ENCODE measurements at regions not wholly inside any gene's neighbourhood (a gene's known extent, or its start where the extent isn't known, plus 50 kb on each side); places are given as distances from the start of the nearest gene placed in this dataset.

DNA sequence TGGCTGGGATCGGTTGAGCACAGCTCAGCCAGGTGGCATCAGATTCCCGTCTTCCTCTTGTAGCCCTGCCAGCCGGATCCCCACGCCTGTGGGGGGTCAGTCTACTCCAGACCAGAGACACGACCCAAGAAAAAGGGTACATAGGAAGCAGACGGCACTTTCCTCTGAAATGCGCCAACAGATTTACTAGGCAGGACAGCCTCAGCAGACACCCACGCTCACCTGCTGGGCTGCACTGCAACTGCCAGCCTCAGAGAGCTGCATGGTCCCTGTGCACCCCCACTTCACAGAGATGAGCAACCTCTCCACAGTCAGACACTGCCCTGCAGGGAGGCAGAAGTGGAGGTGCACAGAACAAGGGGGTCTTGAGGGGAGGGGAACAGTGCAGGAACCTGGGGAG, 75.7 kb upstream of the OTOS start:
- Histone ChIP-seq H3F3A (ENCODE audit: insufficient read depth, low read length) (no peaks in the 10 kb centered on the region), H4K20me1 (ENCODE audit: insufficient read depth, low read length) (no peaks in the 10 kb centered on the region), H3K9me3 (replicated peaks; ENCODE audit: insufficient read depth, low read length) (no peaks in the 10 kb centered on the region), H3K9me2 (replicated peaks; ENCODE audit: insufficient read depth, low read length) (no peaks in the 10 kb centered on the region), H3K4me1 (ENCODE audit: low read length) (no peaks in the 10 kb centered on the region), H3K79me2 (ENCODE audit: low read length) (no peaks in the 10 kb centered on the region), H3K27ac (ENCODE audit: low read length) (no peak overlapping the region), H3K27me3 (replicated peaks; ENCODE audit: insufficient read depth, low read length) (peaks cover 46% of the 10 kb centered on the region), H3K4me3 (ENCODE audit: low read length) (no peak overlapping the region), H3K4me2 (ENCODE audit: low read depth, low read length) (no peak overlapping the region), H2AFZ (ENCODE audit: low read length) (no peak overlapping the region), H3K36me3 (replicated peaks; ENCODE audit: insufficient read depth, low read length) (no peaks in the 10 kb centered on the region), H3K9ac (ENCODE audit: low read length) (no peak overlapping the region)
- no peak for DNase-seq
- TF ChIP-seq EZH2 (optimal IDR thresholded peaks at IDR 0.05; ENCODE audit: low read depth, low read length): no peak
- no peak for TF ChIP-seq EZH2phosphoT487 (IDR thresholded peaks at IDR 0.05; ENCODE audit: low read length)
- TF ChIP-seq, protein P1, sequence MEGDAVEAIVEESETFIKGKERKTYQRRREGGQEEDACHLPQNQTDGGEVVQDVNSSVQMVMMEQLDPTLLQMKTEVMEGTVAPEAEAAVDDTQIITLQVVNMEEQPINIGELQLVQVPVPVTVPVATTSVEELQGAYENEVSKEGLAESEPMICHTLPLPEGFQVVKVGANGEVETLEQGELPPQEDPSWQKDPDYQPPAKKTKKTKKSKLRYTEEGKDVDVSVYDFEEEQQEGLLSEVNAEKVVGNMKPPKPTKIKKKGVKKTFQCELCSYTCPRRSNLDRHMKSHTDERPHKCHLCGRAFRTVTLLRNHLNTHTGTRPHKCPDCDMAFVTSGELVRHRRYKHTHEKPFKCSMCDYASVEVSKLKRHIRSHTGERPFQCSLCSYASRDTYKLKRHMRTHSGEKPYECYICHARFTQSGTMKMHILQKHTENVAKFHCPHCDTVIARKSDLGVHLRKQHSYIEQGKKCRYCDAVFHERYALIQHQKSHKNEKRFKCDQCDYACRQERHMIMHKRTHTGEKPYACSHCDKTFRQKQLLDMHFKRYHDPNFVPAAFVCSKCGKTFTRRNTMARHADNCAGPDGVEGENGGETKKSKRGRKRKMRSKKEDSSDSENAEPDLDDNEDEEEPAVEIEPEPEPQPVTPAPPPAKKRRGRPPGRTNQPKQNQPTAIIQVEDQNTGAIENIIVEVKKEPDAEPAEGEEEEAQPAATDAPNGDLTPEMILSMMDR (IDR thresholded peaks at IDR 0.05; ENCODE audit: low read length): no peak

- no peak for DNase-seq
- Histone ChIP-seq H3K4me2 (ENCODE audit: low read depth, low read length) (no peak overlapping the region), H3K9ac (ENCODE audit: low read length) (no peak overlapping the region), H3K36me3 (replicated peaks; ENCODE audit: insufficient read depth, low read length) (no peaks in the 10 kb centered on the region), H3K27me3 (replicated peaks; ENCODE audit: insufficient read depth, low read length) (peaks cover 57% of the 10 kb centered on the region), H3K9me2 (replicated peaks; ENCODE audit: insufficient read depth, low read length) (no peaks in the 10 kb centered on the region), H3K9me3 (replicated peaks; ENCODE audit: insufficient read depth, low read length) (no peaks in the 10 kb centered on the region), H3K79me2 (ENCODE audit: low read length) (no peaks in the 10 kb centered on the region), H4K20me1 (ENCODE audit: insufficient read depth, low read length) (no peaks in the 10 kb centered on the region), H3F3A (ENCODE audit: insufficient read depth, low read length) (no peaks in the 10 kb centered on the region), H3K4me3 (ENCODE audit: low read length) (no peak overlapping the region), H3K27ac (ENCODE audit: low read length) (no peak overlapping the region), H3K4me1 (ENCODE audit: low read length) (no peaks in the 10 kb centered on the region), H2AFZ (ENCODE audit: low read length) (no peak overlapping the region)
- TF ChIP-seq, protein P1 (IDR thresholded peaks at IDR 0.05; ENCODE audit: low read length): no peak
- TF ChIP-seq EZH2 (optimal IDR thresholded peaks at IDR 0.05; ENCODE audit: low read depth, low read length) (no peak), EZH2phosphoT487 (IDR thresholded peaks at IDR 0.05; ENCODE audit: low read length) (no peak)
Measured at GRCh38 chr2:240217431-240218301, 77.2 kb upstream of the OTOS start.

- H4K20me1 ChIP-seq (ENCODE audit: insufficient read depth, low read length): no peaks in the 10 kb centered on the region
- peaks cover 57% of the 10 kb centered on the region for H3K27me3 ChIP-seq (replicated peaks; ENCODE audit: insufficient read depth, low read length)
- H3K9me2 ChIP-seq (replicated peaks; ENCODE audit: insufficient read depth, low read length): no peaks in the 10 kb centered on the region
- no peak overlapping the region for H3K27ac ChIP-seq (ENCODE audit: low read length)
- TF ChIP-seq EZH2 (optimal IDR thresholded peaks at IDR 0.05; ENCODE audit: low read depth, low read length) (no peak), EZH2phosphoT487 (IDR thresholded peaks at IDR 0.05; ENCODE audit: low read length) (no peak)
- TF ChIP-seq, protein P1 (IDR thresholded peaks at IDR 0.05; ENCODE audit: low read length): no peak
- no peaks in the 10 kb centered on the region for H3F3A ChIP-seq (ENCODE audit: insufficient read depth, low read length)
- H3K9ac ChIP-seq (ENCODE audit: low read length): no peak overlapping the region
- no peaks in the 10 kb centered on the region for H3K79me2 ChIP-seq (ENCODE audit: low read length)
- no peak for DNase-seq
- H2AFZ ChIP-seq (ENCODE audit: low read length): no peak overlapping the region
- no peak overlapping the region for H3K4me2 ChIP-seq (ENCODE audit: low read depth, low read length)
- H3K4me1 ChIP-seq (ENCODE audit: low read length): no peaks in the 10 kb centered on the region
- no peaks in the 10 kb centered on the region for H3K36me3 ChIP-seq (replicated peaks; ENCODE audit: insufficient read depth, low read length)
- no peak overlapping the region for H3K4me3 ChIP-seq (ENCODE audit: low read length)
- no peaks in the 10 kb centered on the region for H3K9me3 ChIP-seq (replicated peaks; ENCODE audit: insufficient read depth, low read length)
Measured at GRCh38 chr2:240219208-240219890, 78.9 kb upstream of the OTOS start.
